Suprapubic skin (tissue), 4 donors: ENCODE measurements at regions not wholly inside any gene's neighbourhood (a gene's known extent, or its start where the extent isn't known, plus 50 kb on each side); places are given as distances from the start of the nearest gene placed in this dataset.

Source experiments
- DNase-seq, 2 donors: peaks; one replicate each; pipeline ENCODE4 v3.0.0-alpha.2; 2019; ENCODE audit warnings: low spot score in 2 of 2
- H3K27ac ChIP-seq: fragments of 200-600 bp; sonication (generic); one replicate; pipeline ENCODE4 v1.5.1; 2019
- H3K27me3 ChIP-seq: fragments of 200-600 bp; sonication (generic); one replicate; pipeline ENCODE4 v1.5.1; 2019
- H3K36me3 ChIP-seq: fragments of 200-600 bp; sonication (generic); one replicate; pipeline ENCODE4 v1.5.1; 2019
- H3K4me1 ChIP-seq: fragments of 200-600 bp; sonication (generic); one replicate; pipeline ENCODE4 v1.5.1; 2019
- H3K4me3 ChIP-seq: fragments of 200-600 bp; sonication (generic); one replicate; pipeline ENCODE4 v1.5.1; 2019; ENCODE audit warnings: mild to moderate bottlenecking
- H3K9me3 ChIP-seq: fragments of 200-600 bp; sonication (generic); one replicate; pipeline ENCODE4 v1.5.1; 2019
- EP300 ChIP-seq: sonication (generic); formaldehyde crosslinking; IDR thresholded peaks from one replicate; pipeline ENCODE4 v1.6.1; 2017; ENCODE audit warnings: antibody characterized with exemption
- POLR2A ChIP-seq, 2 donors: fragments of 450-650 bp; IDR thresholded peaks; one replicate each; pipeline ENCODE4 v1.6.1; 2017; ENCODE audit warnings: antibody characterized with exemption in 2 of 2, mild to moderate bottlenecking in 2 of 2, moderate library complexity in 2 of 2
- POLR2AphosphoS5 ChIP-seq, 3 donors: sonication (generic); formaldehyde crosslinking; IDR thresholded peaks; one replicate each; pipeline ENCODE4 v1.6.1; 2017; ENCODE audit warnings: antibody characterized with exemption in 3 of 3
- WGBS: methylation state at CpG from one replicate; pipeline ENCODE4 v1.1.5; 2018; 5-methylcytosine and 5-hydroxymethylcytosine counted together
- TF ChIP-seq, protein P1 (sequence below), 2 donors: fragments of 200-600 bp in 1 of 2; fragments of 450-650 bp in 1 of 2; sonication (generic) in 1 of 2; IDR thresholded peaks; one replicate each; pipeline ENCODE4 v1.5.1; 2016 to 2019; ENCODE audit warnings: antibody characterized with exemption in 2 of 2, mild to moderate bottlenecking in 1 of 2, moderate library complexity in 1 of 2

DNA sequence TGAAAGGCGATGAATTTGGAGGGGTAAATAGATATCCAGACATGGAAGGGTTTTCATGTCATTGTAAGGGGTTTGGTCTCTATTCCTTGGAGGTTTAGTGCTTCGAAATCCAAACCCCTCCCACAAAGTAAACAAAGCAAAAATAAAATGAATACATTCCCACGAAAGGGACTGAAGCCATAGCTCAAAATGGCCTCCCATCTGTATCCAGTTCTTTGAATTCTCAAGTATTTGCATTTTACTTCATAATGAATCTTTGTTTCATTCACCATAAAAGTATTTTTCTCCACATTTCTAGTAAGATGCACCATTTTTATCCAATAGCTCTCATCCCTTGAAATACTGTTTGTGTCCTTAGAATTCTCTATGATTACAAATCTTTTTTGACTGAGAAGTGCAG is 103.2 kb upstream of the DTNA start:
- Histone ChIP-seq H3K36me3 (no peaks in the 10 kb centered on the region), H3K4me3 (no peak overlapping the region), H3K4me1 (no peaks in the 10 kb centered on the region), H3K27ac (no peak overlapping the region), H3K9me3 (no peaks in the 10 kb centered on the region), H3K27me3 (no peaks in the 10 kb centered on the region)
- no peak for DNase-seq
- TF ChIP-seq POLR2AphosphoS5 (IDR thresholded peaks at IDR 0.05): no peak
- TF ChIP-seq EP300: no peak
- no peak for TF ChIP-seq POLR2A (IDR thresholded peaks at IDR 0.05)
- TF ChIP-seq, protein P1, sequence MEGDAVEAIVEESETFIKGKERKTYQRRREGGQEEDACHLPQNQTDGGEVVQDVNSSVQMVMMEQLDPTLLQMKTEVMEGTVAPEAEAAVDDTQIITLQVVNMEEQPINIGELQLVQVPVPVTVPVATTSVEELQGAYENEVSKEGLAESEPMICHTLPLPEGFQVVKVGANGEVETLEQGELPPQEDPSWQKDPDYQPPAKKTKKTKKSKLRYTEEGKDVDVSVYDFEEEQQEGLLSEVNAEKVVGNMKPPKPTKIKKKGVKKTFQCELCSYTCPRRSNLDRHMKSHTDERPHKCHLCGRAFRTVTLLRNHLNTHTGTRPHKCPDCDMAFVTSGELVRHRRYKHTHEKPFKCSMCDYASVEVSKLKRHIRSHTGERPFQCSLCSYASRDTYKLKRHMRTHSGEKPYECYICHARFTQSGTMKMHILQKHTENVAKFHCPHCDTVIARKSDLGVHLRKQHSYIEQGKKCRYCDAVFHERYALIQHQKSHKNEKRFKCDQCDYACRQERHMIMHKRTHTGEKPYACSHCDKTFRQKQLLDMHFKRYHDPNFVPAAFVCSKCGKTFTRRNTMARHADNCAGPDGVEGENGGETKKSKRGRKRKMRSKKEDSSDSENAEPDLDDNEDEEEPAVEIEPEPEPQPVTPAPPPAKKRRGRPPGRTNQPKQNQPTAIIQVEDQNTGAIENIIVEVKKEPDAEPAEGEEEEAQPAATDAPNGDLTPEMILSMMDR (IDR thresholded peaks at IDR 0.05): no peak
- 85% methylated on average over 3 of the region's 3 CpGs for WGBS

DNA sequence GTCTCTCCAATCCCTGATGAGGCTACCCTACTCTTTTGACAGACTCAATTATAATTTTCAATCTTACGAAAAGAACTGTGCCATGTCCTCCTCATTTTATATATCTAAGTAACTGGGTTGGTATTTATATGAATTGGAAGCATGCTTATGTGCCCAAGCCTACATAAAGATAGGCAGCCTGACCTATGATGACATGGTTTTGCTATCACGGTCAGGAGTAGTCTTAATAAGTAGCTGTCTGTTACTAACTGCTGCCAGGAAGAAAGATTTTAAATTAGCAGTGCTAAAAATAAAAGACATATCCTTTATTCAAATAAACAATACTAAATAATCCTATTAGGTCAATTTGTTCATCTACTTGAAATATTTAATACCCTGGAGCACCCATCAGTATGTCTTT is 102.0 kb upstream of the DTNA start:
- WGBS: 78% methylated on average over 2 of the region's 2 CpGs
- Histone ChIP-seq H3K4me3 (no peak overlapping the region), H3K27ac (no peak overlapping the region), H3K9me3 (no peaks in the 10 kb centered on the region), H3K4me1 (no peaks in the 10 kb centered on the region), H3K27me3 (no peaks in the 10 kb centered on the region), H3K36me3 (no peaks in the 10 kb centered on the region)
- no peak for DNase-seq
- TF ChIP-seq, protein P1 (IDR thresholded peaks at IDR 0.05): no peak
- TF ChIP-seq POLR2AphosphoS5 (IDR thresholded peaks at IDR 0.05) (no peak), EP300 (no peak), POLR2A (IDR thresholded peaks at IDR 0.05) (no peak)

DNA sequence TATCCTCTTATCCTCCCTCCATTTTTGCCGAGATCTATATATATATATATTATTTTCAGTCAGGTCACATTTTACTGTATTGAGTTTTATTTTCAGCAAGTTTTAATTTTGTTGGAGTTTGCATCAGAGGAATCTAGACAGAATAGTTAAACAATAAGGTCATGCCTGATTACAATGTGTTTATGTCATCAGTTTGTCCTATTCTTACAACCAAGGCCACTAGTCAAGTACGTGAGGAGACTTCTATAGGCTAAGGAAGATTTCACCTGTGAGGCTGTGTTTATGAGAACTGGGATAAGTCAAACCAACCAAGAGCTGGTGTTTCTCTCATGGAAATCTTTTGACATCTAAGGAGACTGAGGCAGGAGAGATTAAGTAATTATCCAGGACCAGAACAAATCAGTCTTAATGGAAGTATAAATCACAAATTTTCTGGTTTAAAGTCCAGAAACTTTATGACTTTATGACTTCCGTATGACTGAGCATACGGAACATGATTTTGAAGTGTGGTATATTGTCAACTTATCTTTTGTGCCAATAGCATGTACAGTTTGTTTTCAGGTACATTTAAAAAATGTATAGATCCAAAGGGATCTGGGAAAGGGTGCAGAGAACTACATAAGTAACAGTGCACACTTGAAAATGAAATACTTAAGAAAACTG is 100.0 kb upstream of the DTNA start:
- H3K9me3 ChIP-seq: no peaks in the 10 kb centered on the region
- H3K36me3 ChIP-seq: no peaks in the 10 kb centered on the region
- DNase-seq: no peak
- no peak overlapping the region for H3K4me3 ChIP-seq
- H3K27ac ChIP-seq: no peak overlapping the region
- WGBS: 84% methylated on average over 4 of the region's 4 CpGs
- no peak for TF ChIP-seq EP300
- no peak for TF ChIP-seq POLR2A (IDR thresholded peaks at IDR 0.05)
- no peak for TF ChIP-seq POLR2AphosphoS5 (IDR thresholded peaks at IDR 0.05)
- TF ChIP-seq, protein P1 (IDR thresholded peaks at IDR 0.05): no peak
- no peaks in the 10 kb centered on the region for H3K4me1 ChIP-seq
- H3K27me3 ChIP-seq: no peaks in the 10 kb centered on the region

DNA sequence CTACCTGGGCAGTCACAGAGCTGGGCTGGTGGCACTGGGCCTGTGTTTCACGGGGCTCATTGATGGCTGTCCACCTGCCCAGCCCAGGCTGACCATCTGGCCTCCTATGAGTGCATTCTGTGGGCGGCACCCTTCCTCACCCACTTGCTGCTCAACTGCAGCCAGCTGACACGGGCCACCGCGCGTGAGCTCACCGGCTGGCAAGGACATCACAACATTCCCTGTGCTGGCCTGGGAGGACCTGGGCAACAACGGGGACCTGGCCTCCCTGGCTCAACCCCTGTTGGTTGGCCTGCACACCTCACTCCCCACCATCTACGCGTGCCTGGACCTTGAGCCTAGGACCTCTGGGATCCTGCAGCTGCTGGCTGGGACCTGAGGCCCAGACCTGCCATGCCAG is 98.2 kb upstream of the DTNA start:
- no peaks in the 10 kb centered on the region for H3K9me3 ChIP-seq
- H3K27ac ChIP-seq: no peak overlapping the region
- no peaks in the 10 kb centered on the region for H3K27me3 ChIP-seq
- no peaks in the 10 kb centered on the region for H3K36me3 ChIP-seq
- DNase-seq: no peak
- WGBS: 100% methylated on average over 2 of the region's 10 CpGs
- TF ChIP-seq EP300 (no peak), POLR2AphosphoS5 (IDR thresholded peaks at IDR 0.05) (no peak), POLR2A (IDR thresholded peaks at IDR 0.05) (no peak)
- TF ChIP-seq, protein P1 (IDR thresholded peaks at IDR 0.05): no peak
- no peaks in the 10 kb centered on the region for H3K4me1 ChIP-seq
- no peak overlapping the region for H3K4me3 ChIP-seq

DNA sequence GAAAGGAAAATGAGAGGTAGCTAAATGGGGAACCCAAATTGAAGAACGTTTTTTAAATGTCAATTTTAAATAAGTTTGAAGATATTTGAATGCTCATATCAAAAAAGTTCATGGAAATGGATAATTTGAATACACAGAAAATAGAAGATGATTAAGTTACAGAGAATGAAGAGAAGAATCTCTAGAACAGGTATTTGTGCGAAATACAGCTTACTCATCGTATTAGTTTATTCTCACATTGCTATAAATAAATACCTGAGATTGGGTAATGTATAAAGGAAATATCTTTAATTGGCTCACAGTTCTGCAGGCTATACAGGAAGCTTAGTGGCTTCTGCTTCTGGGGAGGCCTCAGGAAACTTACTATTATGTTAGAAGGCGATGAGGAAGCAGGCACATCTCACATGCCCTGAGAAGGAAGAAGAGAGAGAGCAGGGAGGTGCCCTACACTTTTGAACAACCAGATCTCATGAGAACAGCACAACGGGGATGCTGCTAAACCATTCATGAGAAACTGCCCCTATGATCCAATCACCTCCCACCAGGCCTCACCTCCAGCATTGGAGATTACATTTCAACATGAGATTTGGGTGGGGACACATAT is 89.7 kb upstream of the DTNA start:
- TF ChIP-seq POLR2A (IDR thresholded peaks at IDR 0.05) (no peak), POLR2AphosphoS5 (IDR thresholded peaks at IDR 0.05) (no peak), EP300 (no peak)
- TF ChIP-seq, protein P1 (IDR thresholded peaks at IDR 0.05): no peak
- Histone ChIP-seq H3K27ac (no peak overlapping the region), H3K4me3 (no peak overlapping the region), H3K9me3 (no peaks in the 10 kb centered on the region), H3K4me1 (no peaks in the 10 kb centered on the region), H3K27me3 (no peaks in the 10 kb centered on the region), H3K36me3 (no peaks in the 10 kb centered on the region)
- no peak for DNase-seq
- WGBS: 84% methylated on average over 5 of the region's 5 CpGs
